ENCODE measurements at regions not wholly inside any gene's neighbourhood (a gene's known extent, or its start where the extent isn't known, plus 50 kb on each side); places are given as distances from the start of the nearest gene placed in this dataset.
"Not testable (repeated sequence)": the region's sequence is repeated elsewhere in the genome, so short reads cannot be mapped to it uniquely, and the experiment has no call there.

- DNase-seq (ENCODE audit: low read depth): no peak
Measured at GRCh38 chr10:6813306-6813705, 233.2 kb upstream of the PRKCQ start.

- DNase-seq (ENCODE audit: low read depth): no peak
Measured at GRCh38 chr10:6811153-6811552, 231.1 kb upstream of the PRKCQ start.

GRCh38 chr10:6803427-6803783 lies 223.3 kb upstream of the PRKCQ start:
- DNase-seq (ENCODE audit: low read depth): no peak

- DNase-seq (ENCODE audit: low read depth): no peak
Measured at GRCh38 chr10:6802759-6803426, 222.8 kb upstream of the PRKCQ start.

- DNase-seq (ENCODE audit: low read depth): no peak
Measured at GRCh38 chr10:6796231-6796630, 216.2 kb upstream of the PRKCQ start.

GRCh38 chr10:6795541-6795940 lies 215.5 kb upstream of the PRKCQ start:
- DNase-seq (ENCODE audit: low read depth): no peak

GRCh38 chr10:6794841-6795240 lies 214.8 kb upstream of the PRKCQ start:
- not testable (repeated sequence) for DNase-seq (ENCODE audit: low read depth)

- no peak for DNase-seq (ENCODE audit: low read depth)
Measured at GRCh38 chr10:6794441-6794840, 214.4 kb upstream of the PRKCQ start.

- no peak for DNase-seq (ENCODE audit: low read depth)
Measured at GRCh38 chr10:6788731-6789130, 208.7 kb upstream of the PRKCQ start.

GRCh38 chr10:6788231-6788630 lies 208.2 kb upstream of the PRKCQ start:
- DNase-seq (ENCODE audit: low read depth): no peak

GRCh38 chr10:6787718-6788117 lies 207.6 kb upstream of the PRKCQ start:
- DNase-seq (ENCODE audit: low read depth): no peak

- DNase-seq (ENCODE audit: low read depth): no peak
Measured at GRCh38 chr10:6787091-6787490, 207.0 kb upstream of the PRKCQ start.

GRCh38 chr10:6786579-6787031 lies 206.5 kb upstream of the PRKCQ start:
- DNase-seq (ENCODE audit: low read depth): no peak

GRCh38 chr10:6784429-6784828 lies 204.4 kb upstream of the PRKCQ start:
- DNase-seq (ENCODE audit: low read depth): not testable (repeated sequence)

- no peak for DNase-seq (ENCODE audit: low read depth)
Measured at GRCh38 chr10:6783471-6783870, 203.4 kb upstream of the PRKCQ start.

GRCh38 chr10:6782378-6782777 lies 202.3 kb upstream of the PRKCQ start:
- DNase-seq (ENCODE audit: low read depth): no peak

- DNase-seq (ENCODE audit: low read depth): no peak
Measured at GRCh38 chr10:6781133-6781770, 201.2 kb upstream of the PRKCQ start.

- DNase-seq (ENCODE audit: low read depth): no peak
Measured at GRCh38 chr10:6780008-6780677, 200.1 kb upstream of the PRKCQ start.

- DNase-seq (ENCODE audit: low read depth): no peak
Measured at GRCh38 chr10:6778992-6779701, 199.1 kb upstream of the PRKCQ start.

GRCh38 chr10:6776170-6776569 lies 196.1 kb upstream of the PRKCQ start:
- no peak for DNase-seq (ENCODE audit: low read depth)

- DNase-seq (ENCODE audit: low read depth): no peak
Measured at GRCh38 chr10:6774406-6774805, 194.3 kb upstream of the PRKCQ start.

- DNase-seq (ENCODE audit: low read depth): no peak
Measured at GRCh38 chr10:6771331-6771730, 191.3 kb upstream of the PRKCQ start.

GRCh38 chr10:6770846-6771245 lies 190.8 kb upstream of the PRKCQ start:
- DNase-seq (ENCODE audit: low read depth): no peak

Measured in stimulated activated CD8-positive, alpha-beta memory T cell treated with anti-CD3 and anti-CD28 coated beads, Interleukin-15, amount 100 ng/mL, for 1 hour (primary cell).